Fibroblast of peridontal ligament (primary cell): ENCODE measurements at regions not wholly inside any gene's neighbourhood (a gene's known extent, or its start where the extent isn't known, plus 50 kb on each side); places are given as distances from the start of the nearest gene placed in this dataset.

ENCODE experiments used
- DNase-seq: peaks from one replicate; pipeline ENCODE4 v3.0.0-alpha.2; 2010; ENCODE audit errors: extremely low read depth

- DNase-seq, result no peak
Measured at GRCh38 chr11:70486731-70487130, 88.4 kb downstream of the CTTN start.

GRCh38 chr11:70487160-70487559 is 88.8 kb downstream of the CTTN start:
- no peak for DNase-seq

GRCh38 chr11:70487756-70488155 is 89.4 kb downstream of the CTTN start:
- no peak for DNase-seq

GRCh38 chr11:70488171-70488703 is 89.9 kb downstream of the CTTN start:
- no peak for DNase-seq

- no peak for DNase-seq
Measured at GRCh38 chr11:70489276-70489675, 90.9 kb downstream of the CTTN start.

- DNase-seq, result no peak
Measured at GRCh38 chr11:70490208-70490607, 91.9 kb downstream of the CTTN start.

GRCh38 chr11:70490723-70491558 is 92.6 kb downstream of the CTTN start:
- DNase-seq, result no peak

GRCh38 chr11:70491696-70492472 is 93.6 kb downstream of the CTTN start:
- DNase-seq, result no peak

DNA sequence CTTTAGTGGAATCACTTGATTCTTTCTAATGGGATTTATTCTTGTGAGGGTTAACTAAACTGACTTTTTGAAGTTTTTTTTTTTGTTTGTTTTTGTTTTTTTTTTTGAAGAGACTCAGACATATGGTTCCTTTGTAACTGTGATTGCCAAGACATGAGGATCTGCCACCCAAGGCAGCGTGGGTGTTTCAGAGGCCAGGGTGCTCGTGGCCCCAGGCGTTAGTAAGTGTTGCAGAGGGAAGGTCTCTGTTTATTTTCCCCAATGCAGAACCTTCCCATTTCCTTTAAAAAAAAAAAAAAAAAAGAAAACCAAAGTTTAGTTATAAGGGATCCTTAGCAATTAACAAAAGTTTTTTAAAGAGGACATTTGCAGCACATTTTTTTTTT is 94.8 kb downstream of the CTTN start:
- no peak for DNase-seq

DNA sequence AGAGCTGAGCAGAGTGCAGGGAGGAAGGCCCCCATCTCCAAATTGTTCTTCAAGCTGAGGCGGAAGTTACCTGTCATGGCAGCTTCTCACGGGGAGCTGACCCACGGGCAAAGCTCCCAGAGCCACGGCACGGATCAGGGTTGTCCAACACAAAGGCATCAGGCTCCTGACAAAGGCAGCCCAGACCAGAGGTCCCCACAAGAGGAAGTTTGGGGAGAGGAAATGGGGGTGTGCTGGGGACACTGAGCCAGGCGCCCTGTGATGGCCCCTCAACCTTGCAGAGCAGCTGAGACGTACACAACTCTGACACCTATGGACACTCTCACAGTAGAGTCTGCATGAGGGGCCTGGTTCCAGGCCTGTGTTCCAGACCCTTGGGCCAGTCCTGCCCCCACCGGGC is 95.6 kb downstream of the CTTN start:
- no peak for DNase-seq

- DNase-seq, result no peak
Measured at GRCh38 chr11:70494559-70495350, 96.4 kb downstream of the CTTN start.

DNA sequence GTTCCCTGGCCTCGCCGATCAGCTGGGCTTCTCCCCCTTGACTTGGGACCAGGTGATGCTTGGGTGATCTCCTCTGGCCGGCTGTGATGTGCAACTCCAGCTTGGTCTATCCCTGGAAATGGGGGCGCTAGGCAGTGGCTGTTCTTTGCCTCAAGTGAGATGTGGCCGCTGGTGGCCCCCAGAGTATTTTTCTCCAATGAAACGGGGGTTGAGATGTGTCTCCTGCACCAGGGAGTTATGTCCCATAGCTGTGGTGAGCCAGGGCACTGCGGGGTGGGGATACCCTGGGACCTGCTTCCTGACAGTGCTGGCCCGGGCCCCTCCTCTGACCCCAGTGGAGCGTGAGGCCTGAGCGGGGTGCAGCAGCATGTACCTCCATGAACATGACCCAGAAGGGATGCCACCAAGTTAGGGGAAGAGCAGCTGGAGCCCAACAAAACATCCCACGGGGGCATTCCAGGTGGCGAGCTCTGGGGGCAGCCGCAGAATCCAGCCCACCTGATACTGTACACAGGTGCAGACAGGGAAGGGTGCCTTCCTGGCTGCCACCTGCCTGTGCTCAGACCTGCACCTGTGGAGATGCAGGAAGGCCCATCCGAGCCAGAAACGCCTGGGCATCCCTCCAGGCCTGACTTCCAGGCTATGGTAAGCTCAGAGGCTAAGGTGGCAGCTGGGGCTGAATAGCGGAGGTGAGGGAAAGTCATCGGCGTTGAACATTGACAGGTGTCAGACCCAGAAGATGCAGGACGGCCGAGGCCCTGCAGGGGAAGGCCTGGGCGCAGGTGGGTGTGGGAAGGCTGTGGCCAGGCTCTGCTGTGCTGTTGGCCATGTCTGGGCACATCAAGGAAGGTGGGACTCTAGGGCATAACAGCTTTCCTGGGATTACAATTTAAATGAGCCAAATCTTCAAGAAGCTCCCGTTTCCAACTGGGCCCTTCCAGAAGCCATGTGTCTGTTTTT is 97.3 kb downstream of the CTTN start:
- no peak for DNase-seq

- no peak for DNase-seq
Measured at GRCh38 chr11:70496591-70497535, 98.5 kb downstream of the CTTN start.

- no peak for DNase-seq
Measured at GRCh38 chr11:70497536-70498075, 99.3 kb downstream of the CTTN start.

- DNase-seq, result no peak
Measured at GRCh38 chr11:70498171-70498571, 99.8 kb downstream of the CTTN start.

DNA sequence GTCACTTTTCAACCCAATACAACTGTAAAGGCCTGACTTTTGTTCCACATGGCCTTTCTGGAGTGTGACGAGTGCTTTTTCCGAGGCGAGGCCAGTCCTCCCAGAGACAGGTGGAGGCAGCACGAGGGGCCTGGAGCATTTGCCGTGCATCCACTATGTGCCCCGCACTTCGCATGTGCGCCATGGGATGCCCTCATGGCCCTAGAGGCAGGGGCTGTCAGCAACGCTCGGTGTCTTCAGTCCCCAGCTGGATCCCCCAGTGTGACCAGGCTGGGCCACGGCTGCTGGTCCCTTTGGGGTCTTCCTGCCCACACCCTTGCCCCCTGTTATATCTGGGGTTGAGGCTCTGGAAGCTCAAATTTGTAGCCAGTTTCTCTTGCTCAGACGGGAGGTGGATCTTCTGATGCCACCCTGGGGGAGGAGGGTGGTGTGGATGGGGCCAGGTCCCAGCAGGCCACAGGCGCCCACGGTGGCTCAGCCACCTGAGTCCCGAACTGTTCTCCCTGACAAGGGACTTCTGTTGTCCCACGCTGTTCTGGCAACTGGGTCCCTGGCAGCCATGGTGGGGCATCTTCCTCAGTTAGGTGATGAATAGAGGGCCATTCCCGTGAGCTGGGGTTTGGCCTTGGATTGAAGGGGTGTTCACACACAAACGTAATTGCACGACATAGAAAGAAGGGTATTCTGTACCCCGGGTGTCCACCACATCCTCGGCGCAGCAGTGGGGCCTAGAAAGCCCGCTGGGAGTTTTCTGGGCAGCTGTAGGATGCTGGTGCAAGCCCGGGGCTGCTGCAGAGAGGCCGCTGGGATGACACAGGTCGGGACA is 100.9 kb downstream of the CTTN start:
- DNase-seq, result no peak

GRCh38 chr11:70500076-70500847 is 101.9 kb downstream of the CTTN start:
- DNase-seq, result no peak
